B cell (primary cell): ENCODE measurements at regions not wholly inside any gene's neighbourhood (a gene's known extent, or its start where the extent isn't known, plus 50 kb on each side); places are given as distances from the start of the nearest gene placed in this dataset.

Experiments
- ATAC-seq: fragments of 200-7000 bp; cut with Tn5 transposase; one replicate; pipeline ENCODE4 v1.10.0; 2021; ENCODE audit warnings: low read depth, mild to moderate bottlenecking, moderate number of reproducible peaks, moderate library complexity
- CTCF ChIA-PET: fragments of 350-600 bp; sonication (Branson Sonifier 250); formaldehyde crosslinking; loops from one replicate; lab custom pipeline; 2021; ENCODE audit warnings: antibody characterized with exemption, inconsistent platforms; lab: Charles Lee
- POLR2A ChIA-PET: fragments of 350-600 bp; sonication (Branson Sonifier 250); formaldehyde crosslinking; loops from one replicate; lab custom pipeline; 2021; ENCODE audit warnings: antibody characterized with exemption; lab: Charles Lee
- DNase-seq: peaks from one replicate; pipeline ENCODE4 v3.0.0; 2013
- H2AFZ ChIP-seq: 2 replicates; pipeline ENCODE4 v1.6.1; 2012; ENCODE audit warnings: mild to moderate bottlenecking, low read depth, low read length; ENCODE audit not compliant: insufficient read depth, poor library complexity, severe bottlenecking
- H3K27ac ChIP-seq, 2 donors: 1 replicate in 1 of 2; 2 replicates in 1 of 2; pipeline ENCODE4 v1.5.1; 2012 to 2013; ENCODE audit warnings: low read length in 2 of 2, mild to moderate bottlenecking in 2 of 2, moderate library complexity in 1 of 2
- H3K27me3 ChIP-seq, 4 experiments: fragments of 200-600 bp in 1 of 4; sonication (generic) in 1 of 4; replicated peaks in 1 of 4; 1 replicate in 2 of 4; 2 replicates in 2 of 4; pipeline versions ENCODE4 v1.6.1 to v1.7.0; 2013 to 2016; ENCODE audit warnings: low read length in 3 of 4, mild to moderate bottlenecking in 2 of 4, mixed read lengths in 1 of 4, moderate library complexity in 1 of 4; ENCODE audit not compliant: insufficient read depth in 4 of 4, control insufficient read depth in 3 of 4; ENCODE audit errors: control extremely low read depth in 1 of 4
- H3K36me3 ChIP-seq, 2 experiments: replicated peaks in 1 of 2; 1 replicate in 1 of 2; 2 replicates in 1 of 2; pipeline versions ENCODE4 v1.6.1 to v1.7.1; 2013; ENCODE audit warnings: low read length in 1 of 2; ENCODE audit not compliant: insufficient read depth in 2 of 2, control insufficient read depth in 1 of 2; ENCODE audit errors: control extremely low read depth in 1 of 2, extremely low read depth in 1 of 2
- H3K4me1 ChIP-seq, 2 donors: fragments of 200-600 bp in 1 of 2; sonication (generic) in 1 of 2; 1 replicate in 1 of 2; 2 replicates in 1 of 2; pipeline versions ENCODE4 v1.5.1 to v1.6.1; 2013 to 2017; ENCODE audit warnings: low read length in 2 of 2; ENCODE audit not compliant: control insufficient read depth in 2 of 2, insufficient read depth in 2 of 2
- H3K4me2 ChIP-seq: replicated peaks from 2 replicates; pipeline ENCODE3; 2012; ENCODE audit warnings: mild to moderate bottlenecking, low read depth, low read length; ENCODE audit not compliant: poor library complexity, severe bottlenecking
- H3K4me3 ChIP-seq, 5 experiments: fragments of 200-600 bp in 1 of 5; sonication (generic) in 1 of 5; 1 replicate in 3 of 5; 2 replicates in 2 of 5; pipeline versions ENCODE4 v1.5.1 to v1.7.0; 2011 to 2016; ENCODE audit warnings: low read length in 4 of 5, mild to moderate bottlenecking in 4 of 5, low read depth in 2 of 5, control low read depth in 1 of 5, moderate library complexity in 1 of 5; ENCODE audit not compliant: insufficient read depth in 1 of 5; ENCODE audit errors: control extremely low read depth in 1 of 5, extremely low read depth in 1 of 5
- H3K79me2 ChIP-seq: fragments of 200-600 bp; sonication (generic); one replicate; pipeline ENCODE4 v1.6.0; 2016; ENCODE audit warnings: low read length; ENCODE audit not compliant: control insufficient read depth, insufficient read depth
- H3K9ac ChIP-seq: fragments of 200-600 bp; sonication (generic); 2 replicates; pipeline ENCODE4 v1.6.1; 2017; ENCODE audit warnings: mild to moderate bottlenecking, low read length, moderate library complexity
- H3K9me3 ChIP-seq, 3 donors: one replicate each; pipeline versions ENCODE4 v1.6.1 to v1.7.1; 2013; ENCODE audit warnings: low read length in 2 of 3; ENCODE audit not compliant: control insufficient read depth in 2 of 3, insufficient read depth in 1 of 3; ENCODE audit errors: control extremely low read depth in 1 of 3
- H4K20me1 ChIP-seq: 2 replicates; pipeline ENCODE4 v1.6.0; 2012; ENCODE audit warnings: mild to moderate bottlenecking, low read length; ENCODE audit not compliant: insufficient read depth, control insufficient read depth, poor library complexity, severe bottlenecking
- H3K27ac Mint-ChIP-seq: one replicate; pipeline ENCODE4 v1.8.0; 2021; ENCODE audit warnings: mixed read lengths
- H3K27me3 Mint-ChIP-seq: one replicate; pipeline ENCODE4 v1.8.0; 2021; ENCODE audit warnings: mixed read lengths
- H3K4me1 Mint-ChIP-seq: one replicate; pipeline ENCODE4 v1.8.0; 2021; ENCODE audit warnings: mixed read lengths
- H3K4me3 Mint-ChIP-seq: one replicate; pipeline ENCODE4 v1.8.0; 2021; ENCODE audit warnings: mixed read lengths
- H3K9me3 Mint-ChIP-seq: one replicate; pipeline ENCODE4 v1.8.0; 2022; ENCODE audit warnings: mixed read lengths; ENCODE audit not compliant: insufficient read depth
- CTCF ChIP-seq: fragments of 200-600 bp; IDR thresholded peaks from one replicate; pipeline ENCODE4 v1.8.0; 2022; ENCODE audit warnings: antibody characterized with exemption, mild to moderate bottlenecking
- EZH2 ChIP-seq: IDR thresholded peaks from 2 replicates; pipeline ENCODE4 v1.6.1; 2012; ENCODE audit warnings: borderline replicate concordance, low read depth, mild to moderate bottlenecking, moderate library complexity, low read length; ENCODE audit not compliant: insufficient read depth, poor library complexity, severe bottlenecking
- WGBS: methylation state at CpG from one replicate; pipeline ENCODE4 v1.1.5; 2013; ENCODE audit warnings: missing lambda C conversion rate; ENCODE audit not compliant: insufficient coverage; 5-methylcytosine and 5-hydroxymethylcytosine counted together
- intact Hi-C: fragments of 100-400 bp; cut with micrococcal nuclease; formaldehyde crosslinking; loops from one replicate; pipeline ENCODE4 v1.10.0; 2022

- intact Hi-C loops: no loop called here
- Histone ChIP-seq H3K4me3 (no peak overlapping the region), H4K20me1 (no peaks in the 10 kb centered on the region), H3K9ac (no peak overlapping the region), H2AFZ (no peak overlapping the region), H3K9me3 (no peaks in the 10 kb centered on the region), H3K4me1 (no peaks in the 10 kb centered on the region), H3K4me2 (no peak overlapping the region), H3K27me3 (no peaks in the 10 kb centered on the region), H3K79me2 (no peaks in the 10 kb centered on the region), H3K27ac (no peak overlapping the region), H3K36me3 (no peaks in the 10 kb centered on the region)
- no peaks in the 10 kb centered on the region for H3K9me3 Mint-ChIP-seq
- POLR2A ChIA-PET: no interaction called here
- DNase-seq (no peak), ATAC-seq (no peak)
- no peaks in the 10 kb centered on the region for H3K27me3 Mint-ChIP-seq
- H3K4me3 Mint-ChIP-seq: no peak overlapping the region
- H3K4me1 Mint-ChIP-seq: no peaks in the 10 kb centered on the region
- no peak overlapping the region for H3K27ac Mint-ChIP-seq
- TF ChIP-seq EZH2: no peak
- TF ChIP-seq CTCF: no peak
- 95% methylated on average over 2 of the region's 2 CpGs for WGBS
- CTCF ChIA-PET: no interaction called here
Measured at GRCh38 chr6:63465750-63466149, 106.5 kb upstream of the LOC128125822 start.

- Histone ChIP-seq H2AFZ (no peak overlapping the region), H3K27ac (no peak overlapping the region), H3K36me3 (no peaks in the 10 kb centered on the region), H4K20me1 (no peaks in the 10 kb centered on the region), H3K4me3 (no peak overlapping the region), H3K4me2 (no peak overlapping the region), H3K9ac (no peak overlapping the region), H3K27me3 (no peaks in the 10 kb centered on the region), H3K4me1 (no peaks in the 10 kb centered on the region), H3K79me2 (no peaks in the 10 kb centered on the region), H3K9me3 (no peaks in the 10 kb centered on the region)
- ChIA-PET POLR2A (no interaction called here), CTCF (no interaction called here)
- intact Hi-C loops: no loop called here
- no peak for DNase-seq
- H3K27ac Mint-ChIP-seq: no peak overlapping the region
- H3K27me3 Mint-ChIP-seq: no peaks in the 10 kb centered on the region
- no peak for ATAC-seq
- no peaks in the 10 kb centered on the region for H3K4me1 Mint-ChIP-seq
- no peak overlapping the region for H3K4me3 Mint-ChIP-seq
- TF ChIP-seq EZH2 (no peak), CTCF (no peak)
- no peaks in the 10 kb centered on the region for H3K9me3 Mint-ChIP-seq
- no CpG with 5 or more reads among the region's 1 CpG for WGBS
Measured at GRCh38 chr6:63466242-63466733, 106.0 kb upstream of the LOC128125822 start.
